SHP77 treated with DMSO at 0.1 percent for 48 hours (cell line): ENCODE measurements at regions not wholly inside any gene's neighbourhood (a gene's known extent, or its start where the extent isn't known, plus 50 kb on each side); places are given as distances from the start of the nearest gene placed in this dataset.

Source experiments
- DNase-seq: peaks from one replicate; lab custom pipeline; 2025; lab: John Stamatoyannopoulos, UW

DNA sequence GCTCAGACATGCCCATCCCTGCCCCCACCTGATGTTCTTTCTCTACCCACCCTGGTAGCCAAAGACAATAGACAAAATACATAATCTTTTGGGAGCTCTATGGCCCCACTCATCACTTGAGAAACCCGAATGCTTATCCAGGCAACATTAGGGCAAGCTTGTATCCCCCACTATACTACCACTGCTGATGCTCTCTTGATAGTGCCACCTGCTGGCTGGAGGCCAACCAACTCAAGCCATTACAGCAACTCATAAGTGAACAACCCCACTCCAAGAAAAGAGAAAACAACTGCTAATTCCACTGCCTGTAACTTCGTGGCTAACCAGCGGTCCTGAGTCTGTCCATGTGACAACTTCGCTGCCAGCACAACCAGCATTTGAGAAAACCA is 342.5 kb upstream of the TGFBR2 start:
- no peak for DNase-seq

DNA sequence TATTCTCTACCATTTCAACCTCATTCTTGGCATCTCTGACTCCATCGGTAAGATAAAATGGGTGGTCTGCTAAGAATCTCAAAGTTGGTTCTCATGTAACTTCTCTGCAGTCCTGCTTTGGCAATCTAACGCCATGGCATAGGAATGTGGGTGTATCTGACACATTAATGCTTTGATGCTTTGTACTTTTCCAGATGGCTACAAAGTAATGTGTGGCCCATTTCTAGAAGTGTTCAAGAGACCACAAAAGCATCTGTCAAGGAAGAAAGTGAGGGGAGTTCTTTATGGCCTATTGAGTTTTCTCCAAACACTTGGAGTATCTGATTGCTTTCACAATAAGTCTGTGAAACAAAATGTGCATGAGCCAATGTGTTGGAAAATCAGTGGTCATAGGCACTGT is 339.9 kb upstream of the TGFBR2 start:
- DNase-seq = no peak

DNA sequence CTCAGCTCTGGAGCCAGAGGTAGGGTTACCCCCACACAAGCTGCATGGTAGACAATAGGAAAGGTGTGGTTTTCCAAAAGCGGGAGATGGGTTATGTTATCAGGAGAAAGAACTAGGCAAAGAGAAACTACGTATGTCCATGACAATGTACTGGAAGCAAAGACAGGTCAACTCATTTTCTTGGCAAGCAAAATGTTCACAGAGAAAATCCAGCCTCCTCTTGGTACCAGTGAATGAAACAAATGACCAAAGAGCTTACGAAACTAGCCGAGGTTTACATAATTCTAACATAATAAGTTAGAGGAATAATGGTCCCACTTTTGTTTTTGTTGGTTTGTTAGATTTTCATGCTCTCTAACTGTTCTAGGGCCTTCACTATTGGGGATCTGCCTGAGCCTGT is 338.1 kb upstream of the TGFBR2 start:
- DNase-seq = no peak

DNA sequence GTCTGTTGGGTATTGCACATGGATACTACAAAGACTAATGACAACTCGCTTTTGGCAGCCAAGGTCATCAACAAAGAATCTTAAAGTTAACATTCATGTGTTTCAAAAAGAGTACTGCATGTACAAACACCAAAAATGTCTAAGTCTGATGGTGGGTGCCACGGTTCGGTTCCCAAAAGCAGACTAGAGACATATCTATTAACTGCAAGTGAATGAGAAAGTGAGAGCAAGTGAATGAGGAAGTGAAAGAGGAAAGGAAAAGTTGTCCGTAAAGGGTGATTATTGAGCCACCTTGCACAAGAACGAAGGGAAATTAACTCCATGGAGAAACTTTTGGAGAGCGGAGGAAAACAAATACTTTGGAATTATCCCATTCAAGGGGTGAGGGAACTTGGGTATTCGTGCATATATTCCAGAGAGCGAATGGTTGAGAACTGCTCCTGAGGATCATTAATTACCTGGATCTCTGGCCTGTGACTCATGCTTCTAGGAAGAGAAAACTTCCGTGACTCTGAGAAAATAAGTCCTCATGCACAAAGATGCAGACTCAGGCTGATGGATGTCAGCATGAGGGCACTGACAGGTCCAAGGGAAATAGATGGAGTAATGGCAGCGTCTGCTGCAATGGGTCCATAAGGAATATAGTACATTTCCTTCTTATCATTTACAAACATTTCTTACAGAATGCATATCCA is 336.5 kb upstream of the TGFBR2 start:
- DNase-seq = no peak

DNA sequence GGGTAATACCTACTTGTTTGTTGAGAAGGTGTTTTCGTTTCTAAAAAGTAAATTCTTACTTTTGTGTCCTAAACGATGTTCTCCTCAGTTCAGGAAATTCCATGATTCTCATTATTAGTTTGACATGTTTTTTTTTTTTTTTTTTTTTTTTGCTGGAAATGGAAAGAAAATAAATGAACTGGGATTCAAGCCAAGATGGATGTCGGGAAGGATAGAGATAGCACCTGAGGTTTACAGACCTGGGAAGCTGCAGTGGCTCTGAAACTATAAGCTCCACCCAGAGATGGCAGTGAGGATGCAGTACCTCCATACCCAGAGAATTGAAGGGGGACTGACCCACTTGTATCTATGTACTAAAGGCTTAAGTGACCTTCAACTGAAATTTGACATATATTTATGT is 334.6 kb upstream of the TGFBR2 start:
- DNase-seq = no peak

DNA sequence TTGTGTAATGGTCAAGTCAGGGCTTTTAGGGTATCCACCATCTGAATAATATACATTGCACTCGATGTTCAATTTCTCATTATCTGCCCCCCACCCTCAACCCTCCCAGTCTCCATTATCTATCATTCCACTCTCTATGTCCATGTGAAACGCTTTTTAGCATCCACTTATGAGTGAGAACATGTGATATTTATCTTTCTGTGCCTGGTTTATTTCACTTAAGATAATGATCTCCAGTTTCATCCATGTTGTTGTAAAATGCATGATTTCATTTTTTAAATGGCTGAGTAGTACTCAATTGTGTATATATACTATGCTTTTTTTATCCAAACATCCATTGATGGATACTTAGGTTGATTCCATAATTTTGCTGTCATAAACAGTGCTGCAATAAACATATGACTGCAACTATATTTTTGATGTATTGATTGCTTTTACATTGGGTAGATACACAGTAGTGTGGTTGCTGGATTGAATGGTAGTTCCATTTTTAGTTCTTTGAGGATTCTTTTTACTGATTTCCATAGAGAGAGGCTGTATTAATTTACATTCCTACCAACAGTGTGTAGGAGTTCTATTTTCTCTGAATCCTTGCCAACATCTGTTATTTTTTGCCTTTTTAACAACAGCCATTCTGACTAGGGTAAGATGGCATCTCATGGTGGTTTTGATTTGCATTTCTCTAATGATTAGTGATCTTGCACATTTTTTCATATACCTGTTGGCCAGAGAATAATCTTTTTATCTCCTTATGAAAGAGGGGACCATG is 332.9 kb upstream of the TGFBR2 start:
- no peak for DNase-seq

DNA sequence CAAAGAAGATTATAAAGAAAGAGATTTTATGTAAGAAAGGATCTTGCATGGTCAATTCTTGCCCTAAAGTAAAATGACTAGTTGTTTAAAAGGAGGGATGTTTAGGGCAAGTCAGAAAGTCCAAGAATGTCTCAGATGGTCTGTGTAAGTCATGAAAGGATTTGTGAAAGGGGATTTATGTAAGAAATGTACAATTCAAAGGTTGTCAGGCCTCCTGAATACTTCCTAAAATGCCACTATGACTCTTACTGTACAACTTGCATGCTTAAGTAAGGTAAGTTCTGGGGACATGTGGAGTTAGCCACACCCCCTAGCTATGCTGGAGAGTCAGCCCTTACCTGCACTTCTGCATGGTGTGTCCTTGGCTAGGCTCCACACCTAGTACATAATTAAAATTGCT is 328.9 kb upstream of the TGFBR2 start:
- no peak for DNase-seq

DNA sequence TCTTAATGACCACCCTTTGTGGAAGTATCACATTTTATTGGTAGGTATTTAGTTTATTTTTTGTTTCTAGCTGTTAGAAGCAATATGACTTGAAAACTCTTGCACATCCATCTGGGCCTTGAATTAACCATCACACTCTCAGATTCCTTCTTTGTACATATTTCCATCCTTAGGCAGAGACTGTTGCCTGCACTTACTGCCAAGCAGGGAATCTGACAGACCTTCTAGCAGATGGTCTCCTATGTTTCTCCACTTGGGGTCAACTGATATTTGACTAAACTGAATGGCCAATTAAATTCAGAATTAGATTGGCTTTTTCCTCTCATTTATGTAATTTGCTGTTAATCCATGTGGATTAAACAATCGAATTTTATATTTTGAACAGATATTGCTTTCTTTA is 324.9 kb upstream of the TGFBR2 start:
- no peak for DNase-seq

DNA sequence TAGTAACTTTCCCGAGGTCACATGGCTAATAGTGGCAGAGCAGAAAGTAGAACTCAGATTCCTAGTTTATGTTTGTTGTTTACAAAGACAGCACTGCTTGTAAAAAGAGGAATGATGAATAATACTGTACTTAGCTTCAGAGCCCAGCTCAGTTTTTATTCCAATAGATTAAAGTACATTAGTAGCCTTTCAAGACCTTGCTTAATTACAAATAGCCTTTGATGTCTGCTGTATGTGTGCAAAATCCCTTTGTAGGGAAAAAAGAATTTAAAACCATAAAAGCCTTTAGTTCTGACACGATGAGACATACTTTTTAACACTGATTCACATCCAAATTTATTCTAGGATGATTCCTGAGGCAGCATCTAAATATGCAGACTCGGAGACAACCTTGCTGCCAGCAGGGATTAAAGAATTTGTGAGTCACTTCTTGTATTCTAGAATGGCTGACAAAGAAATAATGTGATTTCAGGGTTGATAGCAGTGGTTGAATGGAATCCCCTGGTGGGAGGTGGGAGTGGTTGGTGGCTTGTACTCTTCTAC is 324.2 kb upstream of the TGFBR2 start:
- DNase-seq = no peak

DNA sequence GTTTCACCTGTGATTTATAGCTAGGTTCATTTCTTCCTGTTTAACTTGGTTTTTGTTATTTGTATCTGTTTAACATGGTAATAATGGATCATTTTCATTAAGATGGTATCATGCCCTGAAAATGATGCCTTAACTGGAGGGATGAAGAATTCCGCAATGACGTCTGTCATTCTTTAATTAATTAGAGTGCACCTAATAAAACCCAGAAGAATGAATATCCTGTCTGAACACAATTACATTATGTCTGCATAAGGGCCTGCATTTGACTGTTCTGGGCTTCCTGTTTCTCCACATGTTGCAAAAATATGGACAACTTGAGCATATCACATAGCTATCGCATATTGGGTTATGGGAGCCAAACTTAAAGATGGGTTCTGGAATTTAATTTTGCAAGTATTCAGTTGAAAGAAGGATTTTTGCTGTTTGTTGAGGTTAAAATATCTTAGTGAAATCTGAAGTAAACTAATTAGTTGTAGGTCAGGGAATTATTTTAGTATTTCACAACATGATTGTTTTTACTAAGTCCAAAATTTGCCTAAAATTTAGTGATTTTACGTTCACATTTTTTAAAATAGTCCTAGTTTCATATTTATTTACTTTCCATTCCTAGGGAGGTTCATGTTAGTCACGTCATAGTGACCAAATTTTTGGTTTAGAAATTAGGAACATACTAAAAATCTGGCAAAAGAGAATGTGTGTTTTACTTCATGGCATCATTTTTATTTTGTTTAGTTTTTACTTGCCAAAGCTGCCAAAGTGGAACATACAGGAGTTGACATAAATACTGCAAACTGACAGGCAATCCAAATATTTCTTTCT is 321.0 kb upstream of the TGFBR2 start:
- DNase-seq = no peak

DNA sequence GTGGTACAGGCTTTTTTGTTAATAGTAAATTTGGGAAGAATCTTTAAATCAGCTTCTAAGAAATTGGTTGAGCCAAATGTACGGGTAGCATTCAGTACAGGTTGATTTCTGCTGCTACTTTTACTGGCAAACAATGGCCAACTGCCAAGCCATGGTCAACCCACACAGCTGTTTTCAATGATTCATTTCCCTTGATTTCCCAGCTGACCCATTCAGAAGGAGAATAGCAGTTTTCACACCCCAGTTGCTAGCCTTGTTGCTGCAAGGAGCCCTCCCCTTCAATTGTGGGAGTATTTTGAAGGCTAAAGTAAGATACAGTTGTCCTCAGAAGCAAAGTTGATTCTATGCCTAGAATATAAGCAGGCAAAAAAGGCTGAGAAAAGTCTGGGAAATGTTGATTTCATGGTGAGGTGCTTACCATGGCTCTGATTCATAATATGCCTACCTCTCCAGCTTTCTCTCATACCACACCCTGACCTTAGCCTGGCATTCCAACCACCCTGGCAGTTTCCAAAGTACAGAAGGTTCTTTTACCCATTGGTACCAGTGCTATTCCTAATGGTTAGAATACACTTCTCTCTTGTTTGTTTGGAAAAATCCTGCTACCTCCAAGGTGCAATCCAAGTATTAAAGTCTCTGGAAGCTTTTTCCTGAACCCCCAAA is 320.3 kb upstream of the TGFBR2 start:
- DNase-seq = peak; percentile 68

DNA sequence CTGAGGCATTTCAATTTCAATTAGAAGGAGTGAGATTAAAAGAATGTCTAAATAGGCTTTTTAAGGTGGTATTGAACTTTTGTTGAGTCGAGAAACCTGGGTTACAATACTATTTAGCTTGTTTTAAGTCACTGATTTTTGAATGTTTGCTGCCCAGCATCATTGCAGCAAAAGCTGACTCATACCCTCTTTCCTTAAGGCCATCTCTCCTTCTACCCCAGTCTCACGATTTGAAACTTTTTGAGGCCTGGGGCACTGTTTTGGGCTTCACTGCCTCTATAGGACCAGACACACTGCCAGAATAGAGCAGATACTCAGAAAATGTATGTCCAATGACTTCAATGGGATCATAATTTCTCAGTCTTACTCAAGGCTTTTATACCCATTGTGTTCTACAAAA is 319.6 kb upstream of the TGFBR2 start:
- no peak for DNase-seq

DNA sequence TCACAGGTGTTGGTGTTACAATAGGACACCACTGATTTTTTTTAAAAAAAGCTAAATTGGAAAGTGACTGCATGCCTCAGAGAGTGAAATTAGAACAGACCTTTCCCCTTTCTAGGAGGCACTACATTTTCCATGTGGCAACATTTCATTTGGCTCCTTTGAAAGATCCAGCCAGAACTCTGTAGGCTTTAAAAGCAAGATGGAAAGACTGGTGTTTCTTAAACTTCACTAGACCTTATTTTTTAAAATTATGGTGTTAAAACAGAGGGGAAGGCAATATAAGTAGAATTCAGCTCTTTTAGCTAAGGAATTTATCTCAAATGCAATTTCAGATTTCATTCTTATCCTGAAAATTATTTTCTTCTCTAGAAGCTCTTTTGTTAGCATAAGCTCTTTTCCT is 317.6 kb upstream of the TGFBR2 start:
- no peak for DNase-seq

DNA sequence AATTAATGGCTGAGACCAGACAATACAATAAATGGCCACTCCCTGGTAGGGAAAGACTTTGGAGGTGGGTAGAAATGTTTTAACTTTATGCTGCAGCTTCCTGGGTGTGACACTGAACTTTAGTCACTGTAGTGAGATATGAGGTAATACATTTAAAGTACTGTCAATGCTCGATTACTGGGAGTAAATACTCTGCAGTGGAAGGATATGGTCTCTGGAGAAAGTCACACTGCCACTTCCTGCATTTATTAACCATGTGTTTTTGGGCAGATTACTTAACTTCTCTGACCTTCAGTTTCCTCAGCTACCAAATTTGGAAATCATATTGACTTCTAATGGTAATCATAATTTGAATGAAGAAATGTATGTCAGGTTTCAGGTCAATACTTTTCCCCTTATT is 317.1 kb upstream of the TGFBR2 start:
- DNase-seq = no peak

DNA sequence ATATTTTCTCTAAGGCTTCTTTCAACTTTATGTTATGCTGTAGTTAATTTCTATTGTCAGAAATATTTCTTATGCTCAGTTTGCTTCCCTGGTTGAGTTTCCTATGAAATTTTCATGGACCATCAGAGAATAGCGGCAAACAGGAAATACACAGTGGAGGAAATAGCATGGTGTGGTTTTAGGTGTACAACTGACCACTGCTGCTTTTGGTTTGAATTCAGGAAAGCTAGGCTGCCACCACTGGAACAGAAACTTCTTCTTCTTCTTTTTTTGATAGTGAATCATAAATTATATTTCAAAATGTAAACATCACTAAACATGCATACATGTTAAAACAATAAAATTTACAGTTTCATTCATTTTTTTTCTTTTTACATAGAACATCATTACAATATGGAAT is 316.6 kb upstream of the TGFBR2 start:
- DNase-seq = no peak

DNA sequence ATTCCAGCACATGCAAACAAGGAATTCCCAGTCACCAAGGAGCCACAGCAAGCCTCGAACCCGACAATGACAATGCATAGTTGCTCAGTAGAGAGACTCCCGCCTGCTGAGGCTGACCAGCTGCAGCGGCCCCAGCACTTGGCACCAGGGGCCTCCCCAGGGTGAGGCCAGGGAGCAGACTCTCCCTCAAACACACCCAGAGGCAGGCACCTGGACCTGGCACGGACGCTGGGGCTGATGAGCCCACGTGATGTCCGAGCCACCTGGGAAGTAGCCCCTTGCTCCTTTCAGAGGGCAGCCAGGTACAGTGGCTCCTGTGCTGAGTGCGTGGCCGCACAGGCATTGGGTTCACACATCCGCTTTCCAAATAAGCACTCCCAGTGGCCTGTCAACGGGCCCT is 315.9 kb upstream of the TGFBR2 start:
- no peak for DNase-seq

DNA sequence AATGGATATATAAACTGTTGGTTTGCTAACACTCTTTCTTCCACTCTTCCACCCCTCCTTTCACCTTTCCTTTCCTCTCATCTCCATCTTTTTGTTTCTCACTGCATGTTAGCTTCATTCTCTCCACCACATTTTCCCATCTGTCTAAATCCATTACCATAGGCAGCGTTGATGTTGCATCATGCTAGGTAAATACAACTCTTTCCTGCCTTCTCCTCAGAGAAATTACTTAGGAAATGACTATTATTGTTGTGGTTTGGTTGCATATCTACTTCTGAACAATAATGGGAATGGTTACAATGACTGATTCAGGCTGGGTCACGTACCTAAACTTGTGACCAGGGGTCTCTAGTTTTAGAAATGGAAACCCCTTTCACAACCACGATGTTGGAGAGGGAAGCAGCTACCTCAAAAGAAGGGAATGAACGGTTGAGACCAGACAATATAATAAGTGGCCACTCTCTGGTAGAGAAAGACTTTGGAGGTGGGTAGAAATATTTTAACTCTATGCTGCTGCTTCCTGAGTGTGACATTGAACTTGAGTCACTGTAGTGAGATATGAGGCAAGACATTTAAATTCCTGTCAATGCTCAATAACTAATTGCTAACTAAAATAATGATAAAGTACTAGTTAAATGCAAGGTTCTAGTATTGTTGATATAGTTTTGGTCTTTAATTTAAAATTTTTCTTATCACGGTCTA is 314.1 kb upstream of the TGFBR2 start:
- no peak for DNase-seq

DNA sequence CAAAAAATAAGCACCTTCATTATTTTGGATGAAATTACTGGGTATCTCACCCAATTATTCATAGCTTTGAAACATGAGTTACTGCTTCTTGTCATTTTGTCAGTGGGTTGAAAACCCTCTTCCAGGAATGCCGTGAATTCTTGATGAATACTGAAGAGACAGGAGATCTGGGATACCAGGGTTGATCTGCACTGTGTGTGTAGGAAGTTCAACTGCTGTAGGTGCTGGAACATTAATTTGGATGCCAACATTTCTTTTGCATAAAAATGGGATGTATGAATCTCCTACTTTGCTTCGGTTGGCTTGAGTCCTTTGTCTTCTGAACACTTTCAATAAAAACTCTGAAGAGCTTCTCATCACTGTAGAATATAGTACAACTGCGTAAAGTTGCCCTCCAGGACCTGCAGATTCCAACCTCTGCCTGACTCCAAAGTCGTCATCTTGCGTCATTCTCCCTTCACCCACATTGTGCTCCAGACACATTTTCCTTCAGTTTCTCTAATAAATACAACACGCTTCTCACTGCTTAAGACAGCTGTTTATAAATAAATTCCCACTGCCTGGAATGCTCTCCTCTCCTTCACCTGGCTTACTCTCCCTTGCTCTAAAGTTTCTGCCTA is 312.7 kb upstream of the TGFBR2 start:
- DNase-seq = no peak

DNA sequence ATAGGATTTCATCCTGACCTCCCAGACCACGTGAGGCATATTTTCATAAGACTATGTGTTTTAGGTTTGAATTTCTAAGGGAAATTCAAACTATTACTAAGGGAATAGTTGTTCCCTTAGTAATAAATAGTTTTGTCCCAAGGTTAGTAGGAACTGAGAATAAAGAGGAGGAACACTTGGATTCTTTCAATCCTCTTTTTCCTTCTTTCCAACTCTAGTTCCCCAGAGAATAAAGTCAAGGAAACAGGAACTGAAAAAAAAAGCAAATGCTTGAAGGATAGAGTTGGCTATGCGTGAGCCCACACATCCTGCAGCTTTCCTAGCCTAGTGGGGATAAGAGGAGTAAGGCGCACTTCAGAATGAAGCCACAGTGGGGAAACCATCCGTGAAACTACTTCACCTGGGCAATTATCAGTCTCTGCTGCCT is 312.1 kb upstream of the TGFBR2 start:
- no peak for DNase-seq

DNA sequence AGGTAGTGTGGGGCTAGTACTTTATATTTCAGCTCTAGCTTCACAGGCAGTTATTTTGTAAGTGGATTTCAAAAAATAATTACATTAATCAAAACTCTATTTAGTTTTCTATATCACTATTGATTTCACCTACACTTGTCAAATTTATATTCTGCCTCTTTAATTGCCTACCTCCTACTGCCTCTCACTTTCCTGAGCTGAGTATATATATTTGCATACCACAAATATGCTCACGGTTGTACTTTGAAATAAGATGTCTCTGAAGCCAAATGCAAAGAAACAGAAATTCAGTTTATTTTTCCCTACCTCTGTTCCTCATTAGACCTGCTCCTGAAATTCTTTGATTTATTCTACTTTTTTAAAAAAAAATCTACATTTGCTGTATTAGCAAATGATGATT is 309.3 kb upstream of the TGFBR2 start:
- DNase-seq = no peak
